ENCODE measurements at regions not wholly inside any gene's neighbourhood (a gene's known extent, or its start where the extent isn't known, plus 50 kb on each side); places are given as distances from the start of the nearest gene placed in this dataset.

- POLR2A ChIA-PET = interaction anchor here (1.0 kb wide), 1 partner anchor 9 kb away, joined by 4 read pairs; no protein-coding TSS in a partner anchor
- Mint-ChIP-seq H3K9me3 (ENCODE audit: unreplicated experiment) (peaks cover 9% of the 10 kb centered on the region), H3K27ac (ENCODE audit: low read depth, unreplicated experiment) (no peak overlapping the region), H3K36me3 (ENCODE audit: insufficient read depth, unreplicated experiment) (no peaks in the 10 kb centered on the region), H3K27me3 (ENCODE audit: insufficient read depth, unreplicated experiment) (no peaks in the 10 kb centered on the region), H3K4me3 (ENCODE audit: unreplicated experiment) (no peak overlapping the region), H3K4me1 (ENCODE audit: insufficient read depth, unreplicated experiment) (no peaks in the 10 kb centered on the region)
- no peak for DNase-seq (ENCODE audit: unreplicated experiment)
- BruUV-seq (replicated peaks) = no TSS peak
- no peak for TF ChIP-seq CTCF (IDR thresholded peaks at IDR 0.05; ENCODE audit: unreplicated experiment)
- CTCF ChIA-PET = interaction anchor here (1.1 kb wide), 1 partner anchor 869 kb away, joined by 3 read pairs; no protein-coding TSS in a partner anchor
- intact Hi-C loops (cut with micrococcal nuclease) = no loop called here
These were observed 849.9 kb upstream of the SEMA6A start for GRCh38 chr5:117424559-117424958.

- no peak for DNase-seq (ENCODE audit: unreplicated experiment)
- no peaks in the 10 kb centered on the region for H3K27me3 Mint-ChIP-seq (ENCODE audit: insufficient read depth, unreplicated experiment)
- intact Hi-C loops (cut with micrococcal nuclease) = no loop called here
- ChIA-PET POLR2A (no interaction called here), CTCF (no interaction called here)
- no TSS peak for BruUV-seq (replicated peaks)
- no peaks in the 10 kb centered on the region for H3K4me1 Mint-ChIP-seq (ENCODE audit: insufficient read depth, unreplicated experiment)
- H3K27ac Mint-ChIP-seq (ENCODE audit: low read depth, unreplicated experiment) = no peak overlapping the region
- H3K36me3 Mint-ChIP-seq (ENCODE audit: insufficient read depth, unreplicated experiment) = no peaks in the 10 kb centered on the region
- no peak for TF ChIP-seq CTCF (IDR thresholded peaks at IDR 0.05; ENCODE audit: unreplicated experiment)
- H3K4me3 Mint-ChIP-seq (ENCODE audit: unreplicated experiment) = no peak overlapping the region
- H3K9me3 Mint-ChIP-seq (ENCODE audit: unreplicated experiment) = peaks cover 9% of the 10 kb centered on the region
These were observed 842.9 kb upstream of the SEMA6A start for GRCh38 chr5:117417501-117417900.

GRCh38 chr5:117414926-117415325 is 840.3 kb upstream of the SEMA6A start:
- BruUV-seq (replicated peaks) = no TSS peak
- H3K27ac Mint-ChIP-seq (ENCODE audit: low read depth, unreplicated experiment) = no peak overlapping the region
- DNase-seq (ENCODE audit: unreplicated experiment) = no peak
- ChIA-PET CTCF (no interaction called here), POLR2A (interaction anchor here (1.6 kb wide), 1 partner anchor 10 kb away, joined by 4 read pairs; no protein-coding TSS in a partner anchor)
- TF ChIP-seq CTCF (IDR thresholded peaks at IDR 0.05; ENCODE audit: unreplicated experiment) = no peak
- no peaks in the 10 kb centered on the region for H3K4me1 Mint-ChIP-seq (ENCODE audit: insufficient read depth, unreplicated experiment)
- H3K4me3 Mint-ChIP-seq (ENCODE audit: unreplicated experiment) = no peak overlapping the region
- H3K27me3 Mint-ChIP-seq (ENCODE audit: insufficient read depth, unreplicated experiment) = no peaks in the 10 kb centered on the region
- no peaks in the 10 kb centered on the region for H3K9me3 Mint-ChIP-seq (ENCODE audit: unreplicated experiment)
- intact Hi-C loops (cut with micrococcal nuclease) = no loop called here
- no peaks in the 10 kb centered on the region for H3K36me3 Mint-ChIP-seq (ENCODE audit: insufficient read depth, unreplicated experiment)

- ChIA-PET CTCF (no interaction called here), POLR2A (no interaction called here)
- DNase-seq (ENCODE audit: unreplicated experiment) = no peak
- Mint-ChIP-seq H3K27ac (ENCODE audit: low read depth, unreplicated experiment) (no peak overlapping the region), H3K4me1 (ENCODE audit: insufficient read depth, unreplicated experiment) (no peaks in the 10 kb centered on the region), H3K36me3 (ENCODE audit: insufficient read depth, unreplicated experiment) (no peaks in the 10 kb centered on the region), H3K4me3 (ENCODE audit: unreplicated experiment) (no peak overlapping the region), H3K27me3 (ENCODE audit: insufficient read depth, unreplicated experiment) (no peaks in the 10 kb centered on the region), H3K9me3 (ENCODE audit: unreplicated experiment) (no peaks in the 10 kb centered on the region)
- intact Hi-C loops (cut with micrococcal nuclease) = no loop called here
- no TSS peak for BruUV-seq (replicated peaks)
- no peak for TF ChIP-seq CTCF (IDR thresholded peaks at IDR 0.05; ENCODE audit: unreplicated experiment)
These were observed 837.1 kb upstream of the SEMA6A start for GRCh38 chr5:117411701-117412100.
